ENCODE measurements at regions not wholly inside any gene's neighbourhood (a gene's known extent, or its start where the extent isn't known, plus 50 kb on each side); places are given as distances from the start of the nearest gene placed in this dataset.

GRCh38 chr18:10284540-10285282 is 169.7 kb upstream of the APCDD1 start:
- no peak for DNase-seq (ENCODE audit: low spot score)

DNA sequence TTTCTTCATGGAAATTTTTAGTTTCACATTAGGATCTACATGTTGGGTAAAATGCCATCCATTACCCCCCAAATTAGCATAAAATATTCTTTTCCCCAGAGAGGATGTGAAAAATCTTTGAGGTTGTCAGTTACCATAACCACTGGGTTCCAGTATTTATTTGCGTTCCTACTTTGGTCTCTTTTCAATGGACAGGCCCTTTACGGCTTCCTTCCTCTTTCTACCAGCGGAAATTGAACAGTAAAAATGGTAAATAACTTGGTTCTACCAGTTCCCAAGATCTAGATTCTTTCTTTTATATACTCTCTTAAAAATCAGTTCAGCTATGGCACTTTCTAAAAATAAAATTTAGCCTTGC is 169.2 kb upstream of the APCDD1 start:
- no peak for DNase-seq (ENCODE audit: low spot score)

DNA sequence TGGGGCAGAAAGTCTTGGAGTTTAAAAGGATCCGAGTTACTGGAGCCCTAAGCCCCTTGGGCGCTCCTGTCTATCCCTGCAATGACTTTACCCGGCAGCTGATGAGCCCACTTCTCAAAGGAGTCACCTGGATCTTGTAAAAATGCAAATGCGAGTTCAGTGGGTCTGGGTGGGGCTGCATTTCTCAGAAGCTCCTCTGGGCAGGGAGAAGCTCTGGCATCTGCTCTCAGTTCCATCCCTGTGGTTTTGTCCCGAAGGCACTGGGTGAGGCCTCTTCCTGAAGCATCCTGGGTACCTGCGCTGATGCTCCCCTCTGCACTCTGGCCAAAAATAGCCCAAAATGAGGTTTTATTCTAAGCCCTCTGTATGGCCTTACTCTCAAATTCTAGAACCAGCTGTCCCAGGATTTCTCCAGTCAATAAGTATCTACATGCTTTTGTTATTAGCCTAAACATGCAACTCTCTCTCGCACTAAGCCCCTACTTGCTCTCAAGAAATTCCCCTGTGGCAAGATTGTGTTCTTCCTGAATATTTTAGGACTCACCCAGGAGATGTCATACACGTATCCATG is 167.8 kb upstream of the APCDD1 start:
- DNase-seq (ENCODE audit: low spot score): no peak

- no peak for DNase-seq (ENCODE audit: low spot score)
Observed at GRCh38 chr18:10289251-10289650, 165.2 kb upstream of the APCDD1 start.

DNA sequence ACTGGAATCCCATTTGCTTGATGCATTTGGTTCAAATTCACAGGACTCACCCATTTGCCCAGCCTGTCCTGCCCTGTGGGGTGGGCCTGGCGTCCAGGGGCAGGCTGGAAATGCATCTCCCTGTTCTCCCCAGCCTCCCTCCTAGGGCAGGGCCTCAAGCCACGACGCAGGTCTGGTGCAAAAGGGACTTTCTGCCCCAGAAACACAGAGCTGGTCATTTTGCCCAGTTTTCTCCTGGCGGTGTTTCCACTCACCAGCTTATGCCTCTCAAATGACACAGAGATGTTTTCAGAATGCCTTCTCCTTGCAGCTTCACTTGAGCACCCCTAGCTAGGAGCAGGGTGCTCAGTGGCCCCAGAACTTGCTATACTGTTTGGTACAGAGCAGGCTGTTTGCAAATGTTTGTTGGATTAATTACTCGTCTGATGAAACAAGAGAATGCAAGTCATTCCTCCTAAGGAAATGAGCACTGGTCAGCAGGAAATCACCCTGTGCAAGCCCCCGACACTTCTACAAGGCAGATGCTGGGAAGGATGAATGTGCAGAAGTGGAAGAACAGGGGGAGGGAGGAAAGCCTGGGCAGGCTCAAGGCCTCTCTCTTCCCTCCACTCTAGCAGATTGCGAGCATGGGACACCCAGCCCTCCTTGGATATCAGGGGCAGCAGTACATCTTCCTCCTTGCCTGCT is 164.3 kb upstream of the APCDD1 start:
- no peak for DNase-seq (ENCODE audit: low spot score)

DNA sequence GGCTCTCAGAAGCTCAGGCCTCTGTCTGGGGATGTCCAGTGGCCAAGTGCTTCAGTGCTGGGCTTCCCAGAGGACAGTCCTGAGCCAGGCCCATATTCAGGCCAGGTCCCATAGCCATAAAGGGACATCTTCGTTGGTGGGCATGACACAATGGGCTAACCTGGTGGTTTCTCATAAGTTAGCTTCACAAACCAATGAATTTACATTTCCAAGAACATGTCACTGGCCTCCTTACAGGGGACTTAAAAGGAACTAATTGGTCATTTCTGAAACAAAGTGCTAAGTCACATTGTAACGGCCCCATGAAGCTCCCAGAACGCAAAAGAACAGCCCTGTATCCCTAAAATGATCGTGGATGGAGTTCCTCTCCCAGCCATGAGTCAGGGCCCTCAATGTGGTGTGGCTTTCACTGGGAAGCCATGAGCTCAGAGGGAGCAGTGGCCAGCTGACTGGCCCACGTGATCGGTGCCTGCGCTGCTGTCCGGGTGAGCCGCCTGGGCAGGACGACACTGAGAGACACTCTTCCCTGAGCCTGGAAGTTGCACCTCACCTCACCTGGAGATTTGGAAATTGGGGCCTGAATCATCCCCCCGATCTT is 163.7 kb upstream of the APCDD1 start:
- no peak for DNase-seq (ENCODE audit: low spot score)

GRCh38 chr18:10291568-10291981 is 162.9 kb upstream of the APCDD1 start:
- DNase-seq (ENCODE audit: low spot score): no peak

- DNase-seq (ENCODE audit: low spot score): no peak
Observed at GRCh38 chr18:10293966-10294365, 160.5 kb upstream of the APCDD1 start.

GRCh38 chr18:10295751-10296150 is 158.7 kb upstream of the APCDD1 start:
- DNase-seq (ENCODE audit: low spot score): no peak

GRCh38 chr18:10296491-10296890 is 157.9 kb upstream of the APCDD1 start:
- no peak for DNase-seq (ENCODE audit: low spot score)

GRCh38 chr18:10297086-10297485 is 157.3 kb upstream of the APCDD1 start:
- DNase-seq (ENCODE audit: low spot score): no peak

GRCh38 chr18:10298346-10298745 is 156.1 kb upstream of the APCDD1 start:
- DNase-seq (ENCODE audit: low spot score): no peak

DNA sequence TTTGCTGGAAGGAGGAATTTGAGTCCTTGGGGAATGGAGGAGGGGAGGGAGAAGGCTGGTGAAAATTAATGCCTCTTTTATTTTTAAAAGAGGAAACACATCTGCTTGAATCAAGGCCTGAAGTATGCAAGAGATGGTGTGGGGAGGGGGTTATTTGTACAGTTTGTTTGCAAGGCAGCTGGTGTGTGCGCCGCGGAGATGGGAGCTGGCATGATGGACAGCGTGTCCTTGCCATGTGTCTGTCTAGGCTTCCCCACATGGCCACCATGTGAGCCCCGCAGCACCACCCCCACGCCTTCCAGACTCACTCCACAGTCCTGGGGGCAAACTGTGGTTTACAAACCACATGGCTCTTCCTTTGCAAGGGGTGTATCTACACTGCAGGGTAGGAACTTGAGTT is 154.8 kb upstream of the APCDD1 start:
- no peak for DNase-seq (ENCODE audit: low spot score)

DNA sequence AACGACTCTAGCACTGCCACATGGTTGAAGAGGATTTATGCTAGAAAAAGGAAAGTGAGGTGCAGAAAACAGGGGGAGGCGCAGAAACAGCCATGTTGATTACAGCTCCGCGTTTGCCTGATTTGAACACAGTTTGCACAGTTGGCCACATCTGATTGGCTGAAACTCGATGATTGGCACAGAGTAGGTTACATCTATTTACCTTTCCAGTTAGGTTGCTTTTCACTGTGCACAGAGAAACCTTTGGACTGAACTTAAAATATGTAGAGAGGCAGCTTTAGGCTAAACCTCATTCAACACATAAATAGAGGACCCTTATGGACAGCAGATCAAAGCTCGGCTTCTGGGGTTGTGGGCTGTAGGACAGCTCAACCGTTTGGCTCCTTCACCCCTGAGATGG is 153.7 kb upstream of the APCDD1 start:
- DNase-seq (ENCODE audit: low spot score): no peak

- no peak for DNase-seq (ENCODE audit: low spot score)
Observed at GRCh38 chr18:10301831-10302483, 152.5 kb upstream of the APCDD1 start.

- no peak for DNase-seq (ENCODE audit: low spot score)
Observed at GRCh38 chr18:10303171-10303570, 151.3 kb upstream of the APCDD1 start.

GRCh38 chr18:10304853-10305252 is 149.6 kb upstream of the APCDD1 start:
- DNase-seq (ENCODE audit: low spot score): no peak

DNA sequence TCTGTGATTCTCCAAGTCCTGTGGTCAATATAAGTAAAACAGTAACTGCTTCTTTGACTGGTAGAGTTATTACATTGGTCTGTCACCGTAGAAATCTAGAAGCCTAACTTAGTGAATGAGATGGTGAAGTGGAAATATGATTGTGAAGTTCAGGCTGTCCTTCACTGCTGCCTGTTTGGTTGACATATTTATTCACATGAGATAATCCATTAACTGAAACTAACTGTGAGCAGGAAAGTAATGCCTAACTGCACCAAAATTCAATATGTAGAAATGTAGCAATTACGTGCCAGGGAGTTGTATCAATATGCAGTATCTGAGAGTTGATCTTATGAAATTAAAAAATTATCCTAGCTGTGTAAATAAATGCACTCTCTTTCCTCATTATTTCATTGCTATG is 147.7 kb upstream of the APCDD1 start:
- DNase-seq (ENCODE audit: low spot score): no peak

GRCh38 chr18:10308154-10308553 is 146.3 kb upstream of the APCDD1 start:
- DNase-seq (ENCODE audit: low spot score): no peak

DNA sequence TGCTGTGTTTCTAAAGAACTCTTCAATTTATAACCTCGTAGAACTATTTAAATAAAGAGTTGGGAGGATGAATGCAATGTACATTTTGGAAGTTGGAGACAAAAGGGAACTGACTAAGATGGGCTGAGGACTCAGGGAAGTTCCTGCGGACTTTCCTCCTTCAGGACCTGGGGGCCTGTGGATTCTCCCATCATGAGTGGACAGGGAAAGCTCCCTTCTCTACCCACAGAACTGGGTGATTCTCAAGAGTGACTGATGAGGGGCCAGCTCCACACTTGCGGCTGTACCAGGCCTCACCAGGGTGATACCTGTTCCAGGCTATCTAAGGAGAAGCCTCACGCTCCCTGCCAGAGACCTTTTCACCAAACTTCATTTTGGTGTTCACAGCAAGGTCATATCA is 143.8 kb upstream of the APCDD1 start:
- DNase-seq (ENCODE audit: low spot score): no peak

- no peak for DNase-seq (ENCODE audit: low spot score)
Observed at GRCh38 chr18:10312326-10313015, 142.0 kb upstream of the APCDD1 start.

GRCh38 chr18:10313016-10313342 is 141.5 kb upstream of the APCDD1 start:
- no peak for DNase-seq (ENCODE audit: low spot score)

Data from hematopoietic multipotent progenitor cell treated with erythropoietin and hydrocortisone succinate and interleukin-3 and kit ligand, for 17 days (in vitro differentiated cells).